ENCODE measurements at regions not wholly inside any gene's neighbourhood (a gene's known extent, or its start where the extent isn't known, plus 50 kb on each side); places are given as distances from the start of the nearest gene placed in this dataset.
"Not testable (repeated sequence)": the region's sequence is repeated elsewhere in the genome, so short reads cannot be mapped to it uniquely, and the experiment has no call there.

DNA sequence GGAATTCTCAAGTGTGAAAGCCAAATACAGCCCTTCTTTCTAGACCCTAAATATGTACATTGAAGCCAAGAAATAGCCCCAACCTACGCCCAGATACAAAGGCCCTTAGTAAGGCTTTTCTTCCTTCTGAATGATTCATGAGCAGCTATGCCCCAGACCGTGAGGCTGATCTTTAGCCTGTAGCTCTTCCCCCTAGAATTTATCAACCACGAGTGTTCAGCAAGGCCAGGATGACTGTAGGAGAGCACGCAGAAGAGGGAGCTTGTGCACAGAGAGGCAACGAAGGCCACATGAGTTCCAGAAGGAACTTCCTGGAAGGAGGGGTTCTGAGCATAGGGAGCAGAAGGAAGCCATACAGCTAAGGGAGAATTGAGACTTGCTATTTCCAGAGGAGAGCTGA is 53.0 kb upstream of the HABP2 start:
- WGBS, 2 experiments (ENCODE audit: insufficient coverage in 1 of 2, insufficient read length in 1 of 2) = 93% methylated on average over 5 of the region's 5 CpGs
- H3K9me3 ChIP-seq (ENCODE audit: control insufficient read depth, low read length) = peaks cover 4% of the 10 kb centered on the region
- Mint-ChIP-seq H3K36me3 (ENCODE audit: low read depth) (no peaks in the 10 kb centered on the region), H3K27ac (no peak overlapping the region), H3K4me1 (peaks cover 12% of the 10 kb centered on the region), H3K4me3 (no peak overlapping the region), H3K9me3 (peaks cover 3% of the 10 kb centered on the region), H3K27me3 (ENCODE audit: insufficient read depth) (peaks cover 14% of the 10 kb centered on the region)
- no peaks in the 10 kb centered on the region for H3K4me1 ChIP-seq (ENCODE audit: control insufficient read depth, insufficient read depth, low read length)
- no peak overlapping the region for H3K9ac ChIP-seq (ENCODE audit: extremely low read depth, low read length, poor library complexity, severe bottlenecking)
- no peak overlapping the region for H3K27ac ChIP-seq (ENCODE audit: low read depth, low read length)
- H3K27me3 ChIP-seq (ENCODE audit: control insufficient read depth, insufficient read depth, low read length, poor library complexity, severe bottlenecking) = peaks cover 4% of the 10 kb centered on the region
- no peak for DNase-seq
- TF ChIP-seq, protein P1, sequence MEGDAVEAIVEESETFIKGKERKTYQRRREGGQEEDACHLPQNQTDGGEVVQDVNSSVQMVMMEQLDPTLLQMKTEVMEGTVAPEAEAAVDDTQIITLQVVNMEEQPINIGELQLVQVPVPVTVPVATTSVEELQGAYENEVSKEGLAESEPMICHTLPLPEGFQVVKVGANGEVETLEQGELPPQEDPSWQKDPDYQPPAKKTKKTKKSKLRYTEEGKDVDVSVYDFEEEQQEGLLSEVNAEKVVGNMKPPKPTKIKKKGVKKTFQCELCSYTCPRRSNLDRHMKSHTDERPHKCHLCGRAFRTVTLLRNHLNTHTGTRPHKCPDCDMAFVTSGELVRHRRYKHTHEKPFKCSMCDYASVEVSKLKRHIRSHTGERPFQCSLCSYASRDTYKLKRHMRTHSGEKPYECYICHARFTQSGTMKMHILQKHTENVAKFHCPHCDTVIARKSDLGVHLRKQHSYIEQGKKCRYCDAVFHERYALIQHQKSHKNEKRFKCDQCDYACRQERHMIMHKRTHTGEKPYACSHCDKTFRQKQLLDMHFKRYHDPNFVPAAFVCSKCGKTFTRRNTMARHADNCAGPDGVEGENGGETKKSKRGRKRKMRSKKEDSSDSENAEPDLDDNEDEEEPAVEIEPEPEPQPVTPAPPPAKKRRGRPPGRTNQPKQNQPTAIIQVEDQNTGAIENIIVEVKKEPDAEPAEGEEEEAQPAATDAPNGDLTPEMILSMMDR (conservative IDR thresholded peaks at IDR 0.05) = no peak
- H3K36me3 ChIP-seq (ENCODE audit: control insufficient read depth, insufficient read depth, low read length) = no peaks in the 10 kb centered on the region
- H3K4me3 ChIP-seq (ENCODE audit: low read length) = no peak overlapping the region

DNA sequence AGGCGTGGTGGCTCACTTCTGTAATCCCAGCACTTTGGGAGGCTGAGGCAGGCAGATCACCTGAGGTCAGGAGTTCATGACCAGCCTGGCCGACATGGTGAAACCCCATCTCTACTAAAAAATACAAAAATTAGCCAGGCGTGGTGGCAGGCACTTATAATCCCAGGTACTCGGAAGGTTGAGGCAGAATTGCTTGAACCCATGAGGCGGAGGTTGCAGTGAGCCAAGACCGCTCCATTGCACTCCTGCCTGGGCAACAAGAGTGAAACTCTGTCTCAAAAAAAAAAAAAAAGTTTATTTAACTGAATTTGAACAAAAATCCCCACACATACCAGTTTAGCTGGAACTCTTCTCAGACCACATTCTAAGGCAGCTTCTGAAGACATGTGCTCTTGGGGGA is 51.8 kb upstream of the HABP2 start:
- Mint-ChIP-seq H3K27me3 (ENCODE audit: insufficient read depth) (peaks cover 18% of the 10 kb centered on the region), H3K4me1 (peaks cover 12% of the 10 kb centered on the region)
- H3K27ac ChIP-seq (ENCODE audit: low read depth, low read length); H3K9me3 Mint-ChIP-seq; H3K4me3 ChIP-seq (ENCODE audit: low read length); H3K9me3 ChIP-seq (ENCODE audit: control insufficient read depth, low read length); H3K36me3 Mint-ChIP-seq (ENCODE audit: low read depth); H3K4me1 ChIP-seq (ENCODE audit: control insufficient read depth, insufficient read depth, low read length); H3K36me3 ChIP-seq (ENCODE audit: control insufficient read depth, insufficient read depth, low read length); H3K27me3 ChIP-seq (ENCODE audit: control insufficient read depth, insufficient read depth, low read length, poor library complexity, severe bottlenecking); H3K9ac ChIP-seq (ENCODE audit: extremely low read depth, low read length, poor library complexity, severe bottlenecking); H3K4me3 Mint-ChIP-seq; DNase-seq; H3K27ac Mint-ChIP-seq: not testable (repeated sequence)
- WGBS, 2 experiments (ENCODE audit: insufficient coverage in 1 of 2, insufficient read length in 1 of 2) = 94 to 100% methylated on average over 2 to 6 of the region's 6 CpGs
